ENCODE measurements at regions not wholly inside any gene's neighbourhood (a gene's known extent, or its start where the extent isn't known, plus 50 kb on each side); places are given as distances from the start of the nearest gene placed in this dataset.

DNA sequence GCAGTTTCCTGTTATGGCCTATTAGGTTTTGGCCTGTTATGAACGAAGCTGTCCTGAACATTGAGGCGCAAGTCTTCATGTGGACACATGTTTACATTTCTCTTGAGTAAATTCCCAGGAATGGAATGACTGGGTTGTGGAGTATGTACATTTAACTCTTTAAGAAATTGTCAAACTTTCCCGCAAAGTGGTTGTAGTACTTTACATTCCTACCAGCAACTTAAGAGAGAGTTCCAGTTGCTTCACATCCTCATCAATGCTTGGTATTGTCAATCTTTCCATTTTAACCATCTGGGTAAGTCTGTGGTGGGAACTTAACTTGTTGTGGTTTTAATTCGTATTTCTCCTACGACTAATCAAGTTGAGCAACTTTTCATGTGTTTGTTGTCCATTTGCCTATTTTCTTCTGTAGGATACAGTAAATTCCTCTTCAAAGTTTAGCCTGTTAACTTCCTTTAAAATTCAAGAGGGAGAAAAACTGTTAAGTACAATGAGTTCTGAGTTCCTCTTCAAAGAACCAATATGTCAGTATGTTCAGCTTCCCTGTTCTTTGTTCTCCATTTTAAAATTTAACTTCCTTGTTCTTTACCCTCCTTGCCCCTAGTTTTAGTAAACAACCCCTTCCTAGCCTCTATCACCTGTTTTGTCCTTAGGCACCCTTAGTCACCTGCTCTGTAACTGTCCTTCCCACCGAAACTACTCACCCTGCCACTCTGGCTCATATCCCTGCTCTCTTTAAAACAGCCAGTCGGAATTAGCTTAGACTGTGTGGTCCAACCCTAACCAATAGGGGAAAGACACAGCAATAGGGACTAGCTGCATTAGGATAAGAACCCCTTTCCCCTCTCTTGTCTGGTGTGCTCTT lies 74.0 kb downstream of the FAM241B start:
- TF ChIP-seq, protein P1, sequence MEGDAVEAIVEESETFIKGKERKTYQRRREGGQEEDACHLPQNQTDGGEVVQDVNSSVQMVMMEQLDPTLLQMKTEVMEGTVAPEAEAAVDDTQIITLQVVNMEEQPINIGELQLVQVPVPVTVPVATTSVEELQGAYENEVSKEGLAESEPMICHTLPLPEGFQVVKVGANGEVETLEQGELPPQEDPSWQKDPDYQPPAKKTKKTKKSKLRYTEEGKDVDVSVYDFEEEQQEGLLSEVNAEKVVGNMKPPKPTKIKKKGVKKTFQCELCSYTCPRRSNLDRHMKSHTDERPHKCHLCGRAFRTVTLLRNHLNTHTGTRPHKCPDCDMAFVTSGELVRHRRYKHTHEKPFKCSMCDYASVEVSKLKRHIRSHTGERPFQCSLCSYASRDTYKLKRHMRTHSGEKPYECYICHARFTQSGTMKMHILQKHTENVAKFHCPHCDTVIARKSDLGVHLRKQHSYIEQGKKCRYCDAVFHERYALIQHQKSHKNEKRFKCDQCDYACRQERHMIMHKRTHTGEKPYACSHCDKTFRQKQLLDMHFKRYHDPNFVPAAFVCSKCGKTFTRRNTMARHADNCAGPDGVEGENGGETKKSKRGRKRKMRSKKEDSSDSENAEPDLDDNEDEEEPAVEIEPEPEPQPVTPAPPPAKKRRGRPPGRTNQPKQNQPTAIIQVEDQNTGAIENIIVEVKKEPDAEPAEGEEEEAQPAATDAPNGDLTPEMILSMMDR (IDR thresholded peaks at IDR 0.05) = no peak
- no peak for TF ChIP-seq POLR2AphosphoS5 (IDR thresholded peaks at IDR 0.05)

Measured in prostate gland (tissue), 2 donors.